ENCODE measurements at regions not wholly inside any gene's neighbourhood (a gene's known extent, or its start where the extent isn't known, plus 50 kb on each side); places are given as distances from the start of the nearest gene placed in this dataset.

DNA sequence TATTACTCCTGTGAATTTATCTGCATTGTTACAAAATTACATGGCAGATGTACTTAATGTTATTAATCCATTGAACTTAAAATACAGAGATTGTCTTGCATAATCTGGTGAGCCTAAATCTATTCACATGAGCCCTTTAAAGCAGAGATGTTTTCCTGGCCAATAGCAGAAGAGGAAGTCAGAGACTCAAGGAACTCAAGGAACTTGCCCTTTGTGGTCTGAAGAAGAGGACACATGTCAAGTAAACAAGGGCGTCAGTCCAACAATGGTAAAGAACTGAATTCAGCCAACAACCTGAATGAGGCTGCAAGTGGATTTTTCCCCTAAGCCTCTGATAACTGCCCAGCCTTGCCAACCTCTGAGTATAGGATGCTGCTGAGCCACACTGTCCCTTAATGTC is 356.3 kb upstream of the PKDCC start:
- no peak overlapping the region for H3K23ac ChIP-seq (ENCODE audit: low read depth, low read length, poor library complexity)
- no peak overlapping the region for H2BK120ac ChIP-seq (ENCODE audit: low read depth, low read length)
- no peak overlapping the region for H3K9ac ChIP-seq (ENCODE audit: low read depth, low read length, poor library complexity)
- H3K4me2 ChIP-seq (ENCODE audit: insufficient read depth, low read length, poor library complexity, severe bottlenecking): no peak overlapping the region
- no peaks in the 10 kb centered on the region for H3K79me1 ChIP-seq (ENCODE audit: low read depth, low read length)
- no peak overlapping the region for H3K4ac ChIP-seq (ENCODE audit: low read length)
- no peak overlapping the region for H3K27ac ChIP-seq (replicated peaks; ENCODE audit: low read length)
- H3K4me1 ChIP-seq (ENCODE audit: control insufficient read depth in 2 of 2, insufficient read depth in 1 of 2, low read depth in 1 of 2, low read length in 2 of 2): no peaks in the 10 kb centered on the region
- no peaks in the 10 kb centered on the region for H3K27me3 ChIP-seq (ENCODE audit: control insufficient read depth in 3 of 3, insufficient read depth in 3 of 3, low read depth in 1 of 3, low read length in 3 of 3)
- H2BK15ac ChIP-seq (ENCODE audit: low read length): no peak overlapping the region
- H3K36me3 ChIP-seq (replicated peaks in 1 of 2; ENCODE audit: control insufficient read depth in 2 of 2, insufficient read depth in 2 of 2, low read length in 2 of 2): no peaks in the 10 kb centered on the region
- no peak overlapping the region for H2AFZ ChIP-seq (ENCODE audit: low read length)
- H2BK5ac ChIP-seq (ENCODE audit: low read length): peak overlapping the region; percentile 22
- no peak overlapping the region for H3K4me3 ChIP-seq (ENCODE audit: low read length in 2 of 2)
- peaks cover 0 to 1% of the 10 kb centered on the region in 2 donors for H3K9me3 ChIP-seq (replicated peaks in 1 of 2; ENCODE audit: control insufficient read depth in 2 of 2, insufficient read depth in 1 of 2, low read depth in 1 of 2, low read length in 2 of 2)
- H2AK5ac ChIP-seq (ENCODE audit: low read depth, low read length): no peak overlapping the region
- H2BK12ac ChIP-seq (ENCODE audit: low read length): no peak overlapping the region
- WGBS, 2 donors (ENCODE audit: extremely low coverage in 2 of 2, insufficient read length in 2 of 2, insufficient replicate concordance in 1 of 2): no CpG with 5 or more reads among the region's 1 CpG
- no peak overlapping the region for H4K8ac ChIP-seq (ENCODE audit: low read depth, low read length)
- H4K91ac ChIP-seq (ENCODE audit: low read depth, low read length, poor library complexity): no peak overlapping the region
- no peak overlapping the region for H3K14ac ChIP-seq (ENCODE audit: low read length)
- no peak overlapping the region for H3K18ac ChIP-seq (ENCODE audit: low read length)
- DNase-seq (ENCODE audit: low spot score): no peak

DNA sequence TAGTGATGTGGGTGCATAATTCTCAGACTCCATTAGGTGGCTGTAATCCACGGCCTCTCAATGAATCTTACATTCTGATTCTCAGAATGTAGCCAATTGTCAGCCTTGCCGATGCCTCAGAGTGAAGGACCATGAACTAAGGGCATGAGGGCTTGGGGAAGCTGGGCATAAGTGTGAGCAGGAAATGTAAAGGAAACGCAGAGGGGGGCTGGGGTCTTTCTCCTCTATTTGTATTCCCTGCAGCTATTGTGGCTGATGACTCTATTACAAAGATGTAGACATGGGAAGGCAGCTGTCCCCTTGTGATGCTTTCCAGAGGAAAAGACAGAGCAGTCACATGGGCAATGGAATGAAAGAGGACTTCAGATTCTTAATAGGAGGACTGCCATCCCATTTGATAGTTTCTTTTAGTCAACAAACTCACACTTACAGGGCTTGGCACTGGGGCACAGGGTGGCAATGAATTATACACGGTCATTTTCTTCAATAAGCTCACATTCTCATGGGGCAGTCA is 353.2 kb upstream of the PKDCC start:
- no peaks in the 10 kb centered on the region for H3K4me1 ChIP-seq (ENCODE audit: control insufficient read depth in 2 of 2, insufficient read depth in 1 of 2, low read depth in 1 of 2, low read length in 2 of 2)
- no peak overlapping the region for H2BK12ac ChIP-seq (ENCODE audit: low read length)
- no peaks in the 10 kb centered on the region for H3K36me3 ChIP-seq (replicated peaks in 1 of 2; ENCODE audit: control insufficient read depth in 2 of 2, insufficient read depth in 2 of 2, low read length in 2 of 2)
- H3K14ac ChIP-seq (ENCODE audit: low read length): no peak overlapping the region
- no peak overlapping the region for H2BK5ac ChIP-seq (ENCODE audit: low read length)
- no peak overlapping the region for H3K4ac ChIP-seq (ENCODE audit: low read length)
- no peak overlapping the region for H3K23ac ChIP-seq (ENCODE audit: low read depth, low read length, poor library complexity)
- WGBS, 2 donors (ENCODE audit: extremely low coverage in 2 of 2, insufficient read length in 2 of 2, insufficient replicate concordance in 1 of 2): no CpG with 5 or more reads among the region's 4 CpGs
- H3K79me1 ChIP-seq (ENCODE audit: low read depth, low read length): no peaks in the 10 kb centered on the region
- no peaks in the 10 kb centered on the region for H3K27me3 ChIP-seq (ENCODE audit: control insufficient read depth in 3 of 3, insufficient read depth in 3 of 3, low read depth in 1 of 3, low read length in 3 of 3)
- no peak overlapping the region for H2BK120ac ChIP-seq (ENCODE audit: low read depth, low read length)
- no peak overlapping the region for H3K4me2 ChIP-seq (ENCODE audit: insufficient read depth, low read length, poor library complexity, severe bottlenecking)
- H2AFZ ChIP-seq (ENCODE audit: low read length): peak overlapping the region; percentile 50
- H3K4me3 ChIP-seq (ENCODE audit: low read length in 2 of 2): no peak overlapping the region
- no peak overlapping the region for H2AK5ac ChIP-seq (ENCODE audit: low read depth, low read length)
- H3K9ac ChIP-seq (ENCODE audit: low read depth, low read length, poor library complexity): no peak overlapping the region
- H3K18ac ChIP-seq (ENCODE audit: low read length): no peak overlapping the region
- H3K9me3 ChIP-seq (replicated peaks in 1 of 2; ENCODE audit: control insufficient read depth in 2 of 2, insufficient read depth in 1 of 2, low read depth in 1 of 2, low read length in 2 of 2): peaks cover 0 to 1% of the 10 kb centered on the region in 2 donors
- H3K27ac ChIP-seq (replicated peaks; ENCODE audit: low read length): no peak overlapping the region
- H4K91ac ChIP-seq (ENCODE audit: low read depth, low read length, poor library complexity): no peak overlapping the region
- H2BK15ac ChIP-seq (ENCODE audit: low read length): no peak overlapping the region
- DNase-seq (ENCODE audit: low spot score): no peak
- no peak overlapping the region for H4K8ac ChIP-seq (ENCODE audit: low read depth, low read length)

DNA sequence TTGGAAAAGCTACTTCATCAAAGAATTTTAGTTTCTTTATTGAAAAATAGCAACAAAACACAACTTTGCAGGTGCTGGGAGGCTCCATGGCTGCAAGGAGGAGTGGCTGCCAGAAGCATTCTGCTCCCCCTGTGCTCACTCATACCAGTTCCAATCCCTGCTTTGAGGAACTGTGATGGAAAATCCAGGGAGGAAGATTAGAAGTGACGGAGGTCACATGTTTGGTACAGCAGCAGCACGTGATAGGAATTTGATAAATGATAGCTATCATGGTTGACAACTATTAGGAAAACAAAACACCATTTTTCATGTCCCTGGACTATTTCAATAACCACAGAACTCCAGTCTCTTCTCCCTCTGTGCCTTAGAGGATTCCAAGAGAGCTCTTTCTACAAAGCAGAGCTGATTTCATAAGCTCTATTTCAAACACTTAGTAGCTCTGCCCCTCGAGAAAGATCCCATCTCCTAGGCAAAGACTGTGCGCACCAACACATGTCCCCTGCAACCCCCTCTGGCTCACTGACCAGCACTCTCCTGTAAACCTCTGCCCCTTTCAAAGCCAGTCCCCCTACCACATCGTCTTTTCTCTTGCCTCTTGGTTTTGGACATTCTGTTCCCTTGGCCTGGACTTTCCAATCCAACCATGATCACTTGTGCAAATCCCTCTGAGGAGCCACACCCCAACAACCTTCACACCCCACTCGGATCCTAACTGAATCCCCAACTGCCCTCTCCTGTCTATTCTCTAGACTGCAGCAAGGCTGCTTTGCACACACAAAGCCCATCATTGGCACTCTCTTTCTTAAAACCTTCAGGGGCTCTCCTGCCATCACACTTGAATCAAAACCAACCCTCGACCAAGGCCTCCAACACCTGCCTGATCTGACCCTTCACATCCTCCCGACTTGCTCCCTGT is 352.4 kb upstream of the PKDCC start:
- Histone ChIP-seq H2BK15ac (ENCODE audit: low read length) (no peak overlapping the region), H3K36me3 (replicated peaks in 1 of 2; ENCODE audit: control insufficient read depth in 2 of 2, insufficient read depth in 2 of 2, low read length in 2 of 2) (no peaks in the 10 kb centered on the region), H3K23ac (ENCODE audit: low read depth, low read length, poor library complexity) (no peak overlapping the region), H3K27me3 (ENCODE audit: control insufficient read depth in 3 of 3, insufficient read depth in 3 of 3, low read depth in 1 of 3, low read length in 3 of 3) (no peaks in the 10 kb centered on the region), H3K14ac (ENCODE audit: low read length) (no peak overlapping the region), H3K4me2 (ENCODE audit: insufficient read depth, low read length, poor library complexity, severe bottlenecking) (no peak overlapping the region), H3K4me1 (ENCODE audit: control insufficient read depth in 2 of 2, insufficient read depth in 1 of 2, low read depth in 1 of 2, low read length in 2 of 2) (no peaks in the 10 kb centered on the region), H2AFZ (ENCODE audit: low read length) (no peak overlapping the region), H2BK120ac (ENCODE audit: low read depth, low read length) (no peak overlapping the region), H2BK5ac (ENCODE audit: low read length) (no peak overlapping the region), H2AK5ac (ENCODE audit: low read depth, low read length) (no peak overlapping the region), H3K79me1 (ENCODE audit: low read depth, low read length) (no peaks in the 10 kb centered on the region), H3K4me3 (ENCODE audit: low read length in 2 of 2) (no peak overlapping the region), H4K91ac (ENCODE audit: low read depth, low read length, poor library complexity) (no peak overlapping the region), H3K4ac (ENCODE audit: low read length) (no peak overlapping the region), H3K9ac (ENCODE audit: low read depth, low read length, poor library complexity) (no peak overlapping the region), H3K9me3 (replicated peaks in 1 of 2; ENCODE audit: control insufficient read depth in 2 of 2, insufficient read depth in 1 of 2, low read depth in 1 of 2, low read length in 2 of 2) (peaks cover 0 to 1% of the 10 kb centered on the region in 2 donors), H2BK12ac (ENCODE audit: low read length) (no peak overlapping the region), H4K8ac (ENCODE audit: low read depth, low read length) (no peak overlapping the region), H3K18ac (ENCODE audit: low read length) (peak overlapping the region; percentile 32), H3K27ac (replicated peaks; ENCODE audit: low read length) (no peak overlapping the region)
- no peak for DNase-seq (ENCODE audit: low spot score)
- no CpG with 5 or more reads among the region's 8 CpGs for WGBS, 2 donors (ENCODE audit: extremely low coverage in 2 of 2, insufficient read length in 2 of 2, insufficient replicate concordance in 1 of 2)

DNA sequence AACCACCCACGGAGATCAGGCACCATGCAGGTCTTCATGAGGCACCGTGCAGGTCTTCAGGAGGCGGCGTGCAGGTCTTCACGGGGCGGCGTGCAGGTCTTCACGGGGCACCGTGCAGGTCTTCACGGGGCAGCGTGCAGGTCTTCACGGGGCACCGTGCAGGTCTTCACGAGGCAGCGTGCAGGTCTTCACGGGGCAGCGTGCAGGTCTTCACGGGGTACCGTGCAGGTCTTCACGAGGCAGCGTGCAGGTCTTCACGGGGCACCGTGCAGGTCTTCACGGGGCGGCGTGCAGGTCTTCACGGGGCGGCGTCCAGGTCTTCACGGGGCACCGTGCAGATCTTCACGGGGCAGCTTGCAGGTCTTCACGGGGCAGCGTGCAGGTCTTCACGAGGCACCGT is 350.4 kb upstream of the PKDCC start:
- no peak overlapping the region for H4K8ac ChIP-seq (ENCODE audit: low read depth, low read length)
- H2AFZ ChIP-seq (ENCODE audit: low read length): no peak overlapping the region
- no peak overlapping the region for H4K91ac ChIP-seq (ENCODE audit: low read depth, low read length, poor library complexity)
- no peak overlapping the region for H3K23ac ChIP-seq (ENCODE audit: low read depth, low read length, poor library complexity)
- H3K18ac ChIP-seq (ENCODE audit: low read length): no peak overlapping the region
- whole genome bisulfite sequencing, 2 donors (ENCODE audit: extremely low coverage in 2 of 2, insufficient read length in 2 of 2, insufficient replicate concordance in 1 of 2): no CpG with 5 or more reads among the region's 36 CpGs
- no peaks in the 10 kb centered on the region for H3K79me1 ChIP-seq (ENCODE audit: low read depth, low read length)
- H2BK5ac ChIP-seq (ENCODE audit: low read length): no peak overlapping the region
- no peak overlapping the region for H3K4me2 ChIP-seq (ENCODE audit: insufficient read depth, low read length, poor library complexity, severe bottlenecking)
- H3K9me3 ChIP-seq (replicated peaks in 1 of 2; ENCODE audit: control insufficient read depth in 2 of 2, insufficient read depth in 1 of 2, low read depth in 1 of 2, low read length in 2 of 2): peaks cover 0 to 1% of the 10 kb centered on the region in 2 donors
- H3K27ac ChIP-seq (replicated peaks; ENCODE audit: low read length): no peak overlapping the region
- no peaks in the 10 kb centered on the region for H3K4me1 ChIP-seq (ENCODE audit: control insufficient read depth in 2 of 2, insufficient read depth in 1 of 2, low read depth in 1 of 2, low read length in 2 of 2)
- no peak overlapping the region for H2BK15ac ChIP-seq (ENCODE audit: low read length)
- no peaks in the 10 kb centered on the region for H3K36me3 ChIP-seq (replicated peaks in 1 of 2; ENCODE audit: control insufficient read depth in 2 of 2, insufficient read depth in 2 of 2, low read length in 2 of 2)
- H2BK120ac ChIP-seq (ENCODE audit: low read depth, low read length): no peak overlapping the region
- no peak for DNase-seq (ENCODE audit: low spot score)
- no peak overlapping the region for H3K4me3 ChIP-seq (ENCODE audit: low read length in 2 of 2)
- no peak overlapping the region for H3K4ac ChIP-seq (ENCODE audit: low read length)
- H3K14ac ChIP-seq (ENCODE audit: low read length): no peak overlapping the region
- no peaks in the 10 kb centered on the region for H3K27me3 ChIP-seq (ENCODE audit: control insufficient read depth in 3 of 3, insufficient read depth in 3 of 3, low read depth in 1 of 3, low read length in 3 of 3)
- H3K9ac ChIP-seq (ENCODE audit: low read depth, low read length, poor library complexity): no peak overlapping the region
- no peak overlapping the region for H2AK5ac ChIP-seq (ENCODE audit: low read depth, low read length)
- H2BK12ac ChIP-seq (ENCODE audit: low read length): no peak overlapping the region
